Choroid plexus epithelial cell (primary cell): ENCODE measurements at regions not wholly inside any gene's neighbourhood (a gene's known extent, or its start where the extent isn't known, plus 50 kb on each side); places are given as distances from the start of the nearest gene placed in this dataset.
A peak's percentile ranks its signal among the peaks of the same experiment; 100 is the strongest.

Source experiments
- DNase-seq: peaks from one replicate; pipeline ENCODE4 v3.0.0-alpha.2; 2010; ENCODE audit warnings: low read depth
- H3K4me3 ChIP-seq: 2 replicates; pipeline ENCODE4 v1.5.1; 2011; ENCODE audit warnings: low read depth, mild to moderate bottlenecking, control low read depth, low read length, moderate library complexity
- TF ChIP-seq, protein P1 (sequence below): conservative IDR thresholded peaks from 2 replicates; pipeline ENCODE4 v1.5.1; 2011; ENCODE audit warnings: low read depth, mild to moderate bottlenecking, control low read depth, inconsistent platforms, low read length, moderate library complexity

DNA sequence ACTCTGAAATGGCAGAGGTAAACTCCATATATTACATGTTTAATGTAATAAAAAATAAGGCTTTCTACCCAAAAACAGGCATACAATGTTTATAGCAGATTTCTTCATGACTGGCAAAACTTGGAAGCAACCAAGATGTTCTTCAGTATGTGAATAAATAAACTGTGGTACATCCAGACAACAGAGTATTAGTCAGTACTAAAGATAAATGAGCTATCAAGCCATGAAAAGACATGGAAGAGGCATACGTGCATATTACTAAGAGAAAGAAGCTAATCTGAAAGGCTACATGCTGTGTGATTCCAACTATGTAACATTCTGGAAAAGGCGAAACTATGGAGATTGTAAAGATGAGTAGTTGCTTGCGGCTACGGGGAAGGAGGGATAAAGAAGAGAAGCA, 97.4 kb downstream of the OSR1 start:
- DNase-seq: no peak
- TF ChIP-seq, protein P1, sequence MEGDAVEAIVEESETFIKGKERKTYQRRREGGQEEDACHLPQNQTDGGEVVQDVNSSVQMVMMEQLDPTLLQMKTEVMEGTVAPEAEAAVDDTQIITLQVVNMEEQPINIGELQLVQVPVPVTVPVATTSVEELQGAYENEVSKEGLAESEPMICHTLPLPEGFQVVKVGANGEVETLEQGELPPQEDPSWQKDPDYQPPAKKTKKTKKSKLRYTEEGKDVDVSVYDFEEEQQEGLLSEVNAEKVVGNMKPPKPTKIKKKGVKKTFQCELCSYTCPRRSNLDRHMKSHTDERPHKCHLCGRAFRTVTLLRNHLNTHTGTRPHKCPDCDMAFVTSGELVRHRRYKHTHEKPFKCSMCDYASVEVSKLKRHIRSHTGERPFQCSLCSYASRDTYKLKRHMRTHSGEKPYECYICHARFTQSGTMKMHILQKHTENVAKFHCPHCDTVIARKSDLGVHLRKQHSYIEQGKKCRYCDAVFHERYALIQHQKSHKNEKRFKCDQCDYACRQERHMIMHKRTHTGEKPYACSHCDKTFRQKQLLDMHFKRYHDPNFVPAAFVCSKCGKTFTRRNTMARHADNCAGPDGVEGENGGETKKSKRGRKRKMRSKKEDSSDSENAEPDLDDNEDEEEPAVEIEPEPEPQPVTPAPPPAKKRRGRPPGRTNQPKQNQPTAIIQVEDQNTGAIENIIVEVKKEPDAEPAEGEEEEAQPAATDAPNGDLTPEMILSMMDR: no peak
- no peak overlapping the region for H3K4me3 ChIP-seq

DNA sequence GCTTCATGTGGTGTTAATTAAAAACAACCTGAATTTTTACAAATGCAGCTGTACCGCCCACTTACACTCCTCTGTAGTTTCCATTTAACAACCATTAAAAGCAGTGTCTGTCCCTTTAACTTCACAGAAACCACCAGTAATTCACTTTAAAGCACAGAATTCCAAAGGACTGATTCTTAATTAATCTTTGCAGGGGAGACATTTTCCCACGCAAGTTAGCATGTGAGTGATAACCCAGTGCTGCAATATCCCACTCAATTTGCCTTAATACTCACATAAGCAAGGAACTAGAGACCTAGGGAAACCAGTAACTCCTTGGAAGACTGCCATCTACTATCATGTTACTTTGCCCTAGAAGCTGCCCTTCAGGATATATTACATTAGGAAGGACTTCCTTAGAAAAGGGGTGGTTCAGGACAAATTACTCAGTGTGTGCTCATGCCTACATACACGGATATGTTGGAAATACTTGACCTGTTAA, 102.3 kb downstream of the OSR1 start:
- DNase-seq: peak; percentile 87

DNA sequence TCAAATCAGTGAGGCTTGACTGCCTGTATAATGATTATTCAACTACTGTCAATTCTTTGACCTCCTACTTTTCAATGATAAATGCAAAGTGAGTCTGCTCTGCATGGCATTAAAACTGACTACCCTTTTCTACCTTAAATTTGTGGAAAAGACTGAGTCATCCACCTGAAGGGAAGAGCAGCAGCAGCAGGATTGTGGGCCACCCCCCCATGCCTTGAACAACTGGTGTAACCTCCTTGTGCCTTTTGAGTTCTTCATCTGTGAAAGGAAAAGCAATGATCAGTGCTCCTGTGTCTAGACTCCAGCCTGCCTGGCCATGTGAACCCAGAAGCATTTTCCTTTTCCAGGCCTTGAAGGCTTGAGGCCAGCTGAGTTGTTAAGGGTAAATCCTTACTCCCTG, 102.9 kb downstream of the OSR1 start:
- H3K4me3 ChIP-seq: no peak overlapping the region
- DNase-seq: no peak
- TF ChIP-seq, protein P1: no peak

More for the DNA sequence above, 102.3 kb downstream of the OSR1 start:
- TF ChIP-seq, protein P1: no peak
- no peak overlapping the region for H3K4me3 ChIP-seq

DNA sequence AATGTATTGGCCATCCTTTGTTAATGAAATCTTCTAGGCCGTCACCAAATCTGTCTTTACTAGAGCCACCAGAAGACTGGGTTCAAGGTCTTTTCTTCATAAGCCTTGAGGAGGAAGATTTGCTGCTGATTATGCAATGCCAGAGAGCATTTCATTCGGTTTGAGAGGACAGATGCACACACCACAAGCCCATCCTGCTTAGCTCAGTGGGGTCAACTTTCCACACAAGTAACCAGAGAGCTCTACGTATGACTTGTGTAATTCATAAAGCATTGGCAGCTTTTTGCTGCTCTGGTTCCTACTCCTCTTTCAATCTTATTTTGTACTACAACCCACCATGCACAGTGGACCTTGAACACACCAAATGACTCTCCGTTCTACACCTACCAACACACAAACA, 106.9 kb downstream of the OSR1 start:
- no peak overlapping the region for H3K4me3 ChIP-seq
- DNase-seq: peak; percentile 92
- TF ChIP-seq, protein P1: no peak

DNA sequence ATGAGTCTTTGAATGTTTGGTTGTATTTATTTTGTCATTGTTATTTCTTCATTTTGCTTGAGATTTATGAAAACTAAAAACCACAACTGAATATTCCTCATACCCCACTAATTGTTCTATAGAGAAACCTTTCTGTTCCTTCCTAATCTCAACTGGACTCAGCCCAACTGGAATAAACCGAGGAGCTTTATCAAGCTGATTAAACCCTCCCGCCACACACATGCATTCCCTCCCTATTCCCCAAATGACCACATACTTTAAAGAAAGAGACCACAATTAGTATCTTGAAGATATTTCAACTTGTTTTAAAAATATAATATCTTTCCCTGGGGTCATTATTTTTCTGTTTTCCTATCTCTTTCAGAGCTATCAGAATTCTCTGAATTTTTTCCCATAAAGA, 107.5 kb downstream of the OSR1 start:
- TF ChIP-seq, protein P1: no peak
- no peak for DNase-seq
- H3K4me3 ChIP-seq: no peak overlapping the region

DNA sequence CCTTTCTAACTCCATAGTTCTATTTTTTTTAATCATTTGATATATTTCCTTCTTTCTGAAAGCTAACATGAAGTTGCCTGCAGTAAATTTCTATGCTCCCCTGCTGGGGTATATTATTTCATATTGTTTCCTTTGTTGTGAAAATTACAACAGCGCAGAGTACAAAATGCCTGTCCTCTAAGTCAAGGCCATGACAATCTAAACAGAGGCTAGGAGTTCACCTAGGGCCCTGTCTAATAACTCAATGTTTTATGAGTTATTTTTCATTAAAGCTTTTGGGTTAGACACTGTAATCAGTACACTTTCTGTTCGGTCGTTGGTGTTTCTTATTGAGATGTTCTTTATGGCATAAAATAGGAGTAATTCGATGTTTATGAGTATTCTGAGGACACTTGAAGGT, 111.2 kb downstream of the OSR1 start:
- TF ChIP-seq, protein P1: no peak
- no peak overlapping the region for H3K4me3 ChIP-seq
- DNase-seq: no peak

DNA sequence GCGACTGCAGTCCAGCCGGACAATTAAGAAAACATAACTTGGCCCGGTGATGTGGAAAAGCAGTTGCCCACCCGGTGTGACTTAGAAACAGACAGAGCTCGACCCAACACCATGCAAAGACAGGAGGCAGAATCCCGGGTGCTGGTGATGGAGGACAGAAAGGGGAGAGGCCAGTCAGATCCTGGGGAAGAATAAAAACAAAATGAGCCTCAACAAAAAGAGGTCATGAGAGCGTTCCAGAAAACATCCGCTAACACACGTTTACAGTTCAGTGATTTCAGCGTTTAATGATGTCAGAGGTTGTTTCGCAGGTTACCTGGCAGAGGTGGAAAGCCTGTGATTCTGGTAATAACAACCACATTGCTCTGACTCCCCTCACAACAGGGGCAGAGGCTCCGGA, 111.9 kb downstream of the OSR1 start:
- no peak overlapping the region for H3K4me3 ChIP-seq
- TF ChIP-seq, protein P1: no peak
- DNase-seq: no peak
